GM21515 (cell line): ENCODE measurements at regions not wholly inside any gene's neighbourhood (a gene's known extent, or its start where the extent isn't known, plus 50 kb on each side); places are given as distances from the start of the nearest gene placed in this dataset.
A peak's percentile ranks its signal among the peaks of the same experiment; 100 is the strongest.

Experiments
- ATAC-seq: cut with Tn5 transposase; IDR thresholded peaks from one replicate; pipeline ENCODE4 v1.9.1; 2021; ENCODE audit not compliant: unreplicated experiment

DNA sequence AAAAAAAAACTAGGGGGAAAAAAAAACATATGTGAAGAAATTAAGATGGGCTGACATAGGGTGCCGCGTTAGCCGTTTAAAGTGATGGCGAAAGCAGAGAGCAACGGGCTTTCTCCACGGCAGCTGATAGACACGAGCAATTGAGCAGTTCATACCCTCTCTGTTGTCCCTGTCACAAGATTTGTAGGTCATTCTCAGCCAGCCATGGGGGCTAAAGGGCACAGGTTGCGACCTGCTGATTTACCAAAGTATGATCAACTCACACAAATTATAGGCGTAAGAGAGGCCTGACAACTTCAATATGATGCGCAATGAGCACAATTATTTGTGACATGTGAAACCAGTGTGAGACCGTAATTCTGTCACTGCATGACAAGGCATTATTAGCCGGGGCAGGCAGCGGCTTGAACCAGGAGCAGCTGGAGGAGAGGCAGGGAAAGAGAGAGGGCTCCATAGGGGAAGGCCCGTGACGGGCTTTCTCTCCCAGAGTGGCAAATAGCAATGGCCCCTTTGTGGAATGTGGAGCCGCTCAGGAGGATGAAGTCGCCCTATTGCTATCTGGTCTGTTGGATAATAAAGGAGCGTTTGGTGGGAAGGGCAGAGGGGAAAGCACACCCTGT is 195.1 kb upstream of the HABP2 start:
- no peak for ATAC-seq

DNA sequence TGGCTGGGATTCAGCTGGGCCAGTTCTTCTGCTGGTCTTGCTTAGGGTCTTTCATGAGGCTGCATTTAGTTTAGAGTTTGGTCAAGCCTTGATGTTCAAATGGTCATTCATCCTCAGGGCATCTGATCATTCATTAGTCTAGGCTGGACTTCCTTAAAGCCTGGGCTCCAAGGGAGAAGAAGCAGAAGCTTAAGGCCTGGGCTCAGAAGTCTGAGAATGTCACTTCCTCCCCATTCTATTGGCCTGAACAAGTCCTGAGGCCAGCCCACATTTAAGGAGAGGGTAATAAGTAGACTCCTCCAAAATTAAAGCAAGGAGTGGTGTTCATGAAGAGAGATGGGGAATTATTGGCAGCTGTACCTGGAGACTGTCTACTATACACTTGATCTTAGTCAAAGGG is 193.2 kb upstream of the HABP2 start:
- no peak for ATAC-seq

GRCh38 chr10:113360870-113361269 is 192.0 kb upstream of the HABP2 start:
- no peak for ATAC-seq

DNA sequence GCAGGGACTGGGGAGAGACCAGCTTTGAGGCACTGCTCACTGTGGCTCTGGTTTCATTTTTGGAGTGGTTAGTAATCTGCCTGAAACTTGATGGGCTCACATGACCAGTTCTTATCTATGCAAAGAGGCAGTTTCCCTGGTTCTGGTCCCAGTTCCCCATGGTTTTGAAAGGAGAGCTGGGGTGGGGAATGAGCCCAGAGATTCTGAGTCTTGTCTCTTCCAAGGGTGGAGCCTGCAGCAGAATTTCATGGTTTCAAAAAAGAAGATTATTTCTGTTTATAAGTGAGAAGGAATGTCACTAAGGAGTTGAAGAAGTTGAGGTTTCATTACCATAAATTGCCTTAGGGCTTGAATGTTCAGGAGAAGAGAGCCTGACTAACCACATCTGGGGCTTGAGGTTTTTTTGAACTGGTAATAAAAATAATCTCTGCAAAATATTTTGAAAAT is 190.2 kb upstream of the HABP2 start:
- no peak for ATAC-seq

GRCh38 chr10:113364227-113364626 is 188.6 kb upstream of the HABP2 start:
- ATAC-seq = no peak

DNA sequence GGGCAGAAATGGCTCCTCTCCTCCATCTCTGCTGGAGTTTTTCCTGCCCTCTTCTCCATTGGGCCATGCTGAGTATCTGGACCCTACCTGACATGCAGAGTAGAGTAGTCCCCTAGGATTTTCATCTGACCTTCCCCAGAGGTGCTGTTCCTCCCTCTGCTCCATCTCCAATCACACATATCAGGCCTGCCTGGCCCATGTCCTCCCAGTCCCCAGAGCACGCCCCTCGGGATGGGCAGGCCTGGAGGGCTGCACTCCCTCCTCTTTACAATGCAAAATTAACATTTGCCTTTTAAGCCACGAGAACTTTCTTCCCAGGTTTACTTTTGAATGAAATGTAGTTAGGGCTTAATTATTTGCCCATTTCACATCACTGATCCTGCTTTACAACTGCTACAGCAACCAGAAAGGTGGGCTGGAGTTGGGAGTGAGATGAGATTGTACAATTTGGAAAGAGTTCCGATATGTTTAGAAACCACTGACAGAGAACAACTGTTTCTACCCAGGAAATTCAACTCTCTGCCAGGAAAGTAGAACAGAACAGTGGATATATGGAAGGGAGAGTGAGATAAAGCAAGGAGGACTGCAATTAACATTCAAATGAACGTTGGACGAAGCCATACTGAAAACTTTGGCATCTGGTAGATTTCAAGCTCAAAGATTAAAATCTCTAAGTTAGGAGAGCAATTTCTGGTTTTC is 184.0 kb upstream of the HABP2 start:
- ATAC-seq = no peak

DNA sequence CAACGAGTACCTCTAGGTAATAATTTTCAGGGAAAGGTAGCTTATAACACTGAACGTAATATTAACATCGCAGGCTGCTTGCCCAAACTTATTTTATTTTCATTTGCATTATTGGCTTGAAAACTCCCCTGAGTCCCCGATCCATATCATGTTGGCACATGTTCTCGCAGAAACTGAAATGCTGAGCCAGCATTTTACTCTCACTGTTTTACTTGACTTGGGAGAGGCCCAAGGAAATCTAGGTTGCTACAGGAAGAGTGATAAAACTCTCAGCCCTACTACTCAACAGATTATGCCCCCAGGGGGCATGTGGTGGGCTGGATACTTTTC is 183.5 kb upstream of the HABP2 start:
- no peak for ATAC-seq

- ATAC-seq = no peak
Observed at GRCh38 chr10:113376428-113376827, 176.4 kb upstream of the HABP2 start.

- no peak for ATAC-seq
Observed at GRCh38 chr10:113379091-113379490, 173.8 kb upstream of the HABP2 start.

GRCh38 chr10:113381416-113381815 is 171.4 kb upstream of the HABP2 start:
- no peak for ATAC-seq

- ATAC-seq = no peak
Observed at GRCh38 chr10:113381981-113382509, 170.8 kb upstream of the HABP2 start.

GRCh38 chr10:113382691-113383090 is 170.2 kb upstream of the HABP2 start:
- ATAC-seq = no peak

GRCh38 chr10:113384181-113384580 is 168.7 kb upstream of the HABP2 start:
- ATAC-seq = no peak

DNA sequence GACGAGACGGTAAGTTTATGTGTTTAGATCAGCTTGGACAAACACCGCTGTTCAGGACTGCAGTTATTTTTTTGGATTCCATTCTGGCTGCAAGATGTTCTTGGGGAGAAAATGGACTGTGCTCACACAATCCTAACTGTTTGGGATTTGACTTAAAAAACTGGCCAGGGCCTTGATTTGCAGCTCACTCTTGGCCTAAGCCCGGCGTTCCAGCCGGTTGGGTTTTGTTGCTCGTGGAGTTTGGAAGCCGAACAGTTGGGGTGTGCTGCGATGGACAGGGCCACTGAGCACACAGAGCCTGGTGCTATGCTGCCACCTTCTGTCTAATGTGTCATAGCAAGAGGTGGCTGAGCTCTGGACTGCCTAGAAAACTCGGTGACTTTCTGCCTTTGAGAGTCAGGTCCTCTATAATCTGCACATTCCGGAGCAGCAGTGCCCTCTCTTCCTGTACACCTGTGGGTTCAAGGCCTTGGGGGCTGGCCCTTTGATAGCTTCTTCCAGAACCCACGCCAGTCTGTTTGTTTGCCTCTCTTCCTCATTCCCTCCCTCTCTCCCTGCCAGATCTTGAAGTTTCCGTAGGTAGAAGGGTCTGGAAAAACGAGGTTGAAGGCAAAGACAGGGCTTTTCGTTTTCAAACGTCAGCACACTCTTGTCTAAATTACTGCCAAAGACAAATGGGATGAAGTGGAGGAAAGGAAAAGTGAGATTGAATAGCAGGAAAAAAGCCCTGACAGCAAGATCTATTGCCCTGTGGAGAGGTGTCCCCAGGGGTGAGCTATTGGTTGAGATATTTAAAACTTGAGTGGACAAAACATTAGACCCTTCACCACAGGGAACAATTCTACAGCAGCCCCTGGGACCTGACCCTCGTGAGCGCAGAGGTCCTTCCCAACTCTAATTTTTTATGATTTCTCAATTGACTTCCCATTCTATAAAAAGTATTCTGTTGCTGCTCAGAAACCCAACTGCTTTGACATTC is 167.5 kb upstream of the HABP2 start:
- ATAC-seq = peak; percentile 77

- no peak for ATAC-seq
Observed at GRCh38 chr10:113386005-113386404, 166.8 kb upstream of the HABP2 start.

DNA sequence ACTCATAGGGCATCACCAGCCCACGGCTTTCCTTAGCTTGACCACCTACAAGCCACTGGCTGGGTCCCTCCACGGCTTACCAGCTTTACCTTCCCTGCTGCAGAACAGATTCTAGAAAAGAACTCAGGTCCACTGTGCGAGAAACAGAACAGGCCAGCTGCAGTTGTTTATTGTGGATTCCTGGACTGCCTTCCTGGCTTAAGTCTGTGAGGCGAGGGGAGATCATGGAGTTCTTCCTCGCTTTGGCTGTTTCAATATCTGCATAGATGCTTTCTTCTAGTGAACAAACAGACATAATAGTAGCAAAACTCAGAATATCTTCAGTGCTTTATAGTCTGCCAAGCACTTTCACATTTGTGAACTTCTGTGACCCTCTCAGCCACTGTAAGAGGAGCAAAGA is 162.9 kb upstream of the HABP2 start:
- ATAC-seq = no peak

DNA sequence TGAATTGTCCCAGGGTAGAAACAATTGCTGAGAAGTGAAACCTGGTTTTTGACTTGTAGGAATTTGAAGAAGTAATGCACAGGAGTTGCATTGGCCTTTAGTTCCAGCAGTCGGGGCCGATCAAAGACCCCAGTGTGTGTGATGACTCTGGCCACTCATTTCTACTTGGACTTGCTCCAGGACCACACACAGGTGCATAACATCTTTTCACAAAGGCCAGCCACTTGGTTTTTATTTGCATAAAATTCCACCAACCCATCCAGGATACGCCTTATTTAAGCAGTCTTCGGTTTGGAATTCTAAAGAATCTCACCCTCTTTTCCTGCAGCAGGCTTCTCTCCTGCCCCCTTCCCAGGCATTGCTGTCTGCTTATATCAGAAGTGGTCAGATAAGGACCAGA is 162.0 kb upstream of the HABP2 start:
- no peak for ATAC-seq

- ATAC-seq = no peak
Observed at GRCh38 chr10:113397047-113397446, 155.8 kb upstream of the HABP2 start.

DNA sequence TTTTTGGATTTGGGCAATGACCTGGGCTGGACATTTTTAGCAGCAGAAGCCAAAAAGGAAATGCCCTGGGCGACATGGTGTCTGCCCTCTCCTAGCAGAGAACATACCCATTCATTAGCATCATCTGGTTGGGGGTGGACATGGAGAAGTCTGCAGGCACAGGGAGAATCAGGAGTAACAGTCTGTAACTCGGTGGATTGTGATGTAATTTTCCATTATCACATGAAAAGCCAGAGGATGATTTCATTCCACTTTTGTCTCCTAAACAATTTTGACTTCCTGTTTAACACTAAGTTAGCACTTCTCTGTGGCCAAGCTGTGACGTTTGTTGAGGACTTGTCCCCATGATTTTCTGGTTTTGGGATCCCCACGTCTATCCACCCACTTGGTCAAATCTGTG is 153.8 kb upstream of the HABP2 start:
- ATAC-seq = no peak

- no peak for ATAC-seq
Observed at GRCh38 chr10:113402602-113403001, 150.3 kb upstream of the HABP2 start.

GRCh38 chr10:113407218-113407617 is 145.6 kb upstream of the HABP2 start:
- ATAC-seq = no peak

- no peak for ATAC-seq
Observed at GRCh38 chr10:113409175-113409574, 143.7 kb upstream of the HABP2 start.
